Posterior cingulate gyrus (tissue), 11 donors: ENCODE measurements at regions not wholly inside any gene's neighbourhood (a gene's known extent, or its start where the extent isn't known, plus 50 kb on each side); places are given as distances from the start of the nearest gene placed in this dataset.
"Not testable (repeated sequence)": the region's sequence is repeated elsewhere in the genome, so short reads cannot be mapped to it uniquely, and the experiment has no call there.

Experiments
- DNase-seq, 10 donors: peaks; one replicate each; pipeline versions ENCODE4 v3.0.0 to v3.0.0-alpha.2; 2020 to 2021; ENCODE audit warnings: mixed read lengths in 3 of 10
- intact Hi-C: fragments of 100-400 bp; cut with DNase I; formaldehyde crosslinking; loops from one replicate; pipeline ENCODE4 v1.15.1; 2023

GRCh38 chr10:100637785-100638184 is 102.0 kb downstream of the HIF1AN start:
- DNase-seq, result peak in 1 of 10 donors; percentile 79
- intact Hi-C loops, result no loop called here

GRCh38 chr10:100638969-100639368 is 103.2 kb downstream of the HIF1AN start:
- intact Hi-C loops, result not testable (repeated sequence)
- peak in 1 of 10 donors; percentile 28 for DNase-seq

- intact Hi-C loops, result no loop called here
- DNase-seq, result peak in 1 of 10 donors; percentile 43
Measured at GRCh38 chr10:100642295-100642994, 102.9 kb upstream of the PAX2 start.

- intact Hi-C loops, result no loop called here
- peak in 1 of 10 donors; percentile 49 for DNase-seq
Measured at GRCh38 chr10:100645091-100645490, 100.3 kb upstream of the PAX2 start.

GRCh38 chr10:100645613-100646392 is 99.6 kb upstream of the PAX2 start:
- peak in 2 of 10 donors; percentile 35 to 42 for DNase-seq
- intact Hi-C loops, result no loop called here

- peak in 1 of 10 donors; percentile 5 for DNase-seq
- intact Hi-C loops, result no loop called here
Measured at GRCh38 chr10:100647928-100648327, 97.5 kb upstream of the PAX2 start.

GRCh38 chr10:100650693-100651092 is 94.7 kb upstream of the PAX2 start:
- intact Hi-C loops, result no loop called here
- peak in 1 of 10 donors; percentile 46 for DNase-seq

- intact Hi-C loops, result not testable (repeated sequence)
- peak in 1 of 10 donors; percentile 66 for DNase-seq
Measured at GRCh38 chr10:100651099-100651498, 94.3 kb upstream of the PAX2 start.

GRCh38 chr10:100651916-100652315 is 93.5 kb upstream of the PAX2 start:
- DNase-seq, result no peak
- intact Hi-C loops, result no loop called here

GRCh38 chr10:100652406-100653135 is 92.8 kb upstream of the PAX2 start:
- DNase-seq, result no peak
- intact Hi-C loops, result no loop called here

GRCh38 chr10:100653238-100653956 is 92.0 kb upstream of the PAX2 start:
- intact Hi-C loops, result no loop called here
- peak in 1 of 10 donors; percentile 22 for DNase-seq

GRCh38 chr10:100653957-100654781 is 91.2 kb upstream of the PAX2 start:
- intact Hi-C loops, result no loop called here
- DNase-seq, result peak in 1 of 10 donors; percentile 66

GRCh38 chr10:100654782-100655325 is 90.5 kb upstream of the PAX2 start:
- DNase-seq, result peak in 1 of 10 donors; percentile 66

GRCh38 chr10:100655326-100655759 is 90.0 kb upstream of the PAX2 start:
- no peak for DNase-seq
- intact Hi-C loops, result no loop called here

More at GRCh38 chr10:100654782-100655325, 90.5 kb upstream of the PAX2 start:
- intact Hi-C loops, result no loop called here

GRCh38 chr10:100655760-100656421 is 89.5 kb upstream of the PAX2 start:
- peak in 1 of 10 donors; percentile 55 for DNase-seq
- intact Hi-C loops, result no loop called here

GRCh38 chr10:100656454-100656853 is 88.9 kb upstream of the PAX2 start:
- peak in 1 of 10 donors; percentile 29 for DNase-seq
- intact Hi-C loops, result no loop called here

- intact Hi-C loops, result no loop called here
- DNase-seq, result no peak
Measured at GRCh38 chr10:100658269-100658668, 87.1 kb upstream of the PAX2 start.

- DNase-seq, result no peak
- intact Hi-C loops, result no loop called here
Measured at GRCh38 chr10:100659361-100660098, 85.9 kb upstream of the PAX2 start.
